Bronchial epithelial cell (primary cell): ENCODE measurements at regions not wholly inside any gene's neighbourhood (a gene's known extent, or its start where the extent isn't known, plus 50 kb on each side); places are given as distances from the start of the nearest gene placed in this dataset.

Experiments
- DNase-seq: peaks from one replicate; pipeline ENCODE4 v3.0.0-alpha.2; 2010; ENCODE audit warnings: low read depth
- FAIRE-seq: peaks from 2 replicates; lab custom pipeline; 2011; peaks lifted over from hg19 to GRCh38; lab: Jason Lieb, UNC
- H3K27me3 ChIP-seq: 2 replicates; pipeline ENCODE4 v1.5.1; 2011; ENCODE audit warnings: low read length; ENCODE audit not compliant: control insufficient read depth, insufficient read depth
- H3K36me3 ChIP-seq: 2 replicates; pipeline ENCODE4 v1.5.1; 2011; ENCODE audit warnings: low read length; ENCODE audit not compliant: control insufficient read depth, insufficient read depth
- H3K4me3 ChIP-seq: 2 replicates; pipeline ENCODE4 v1.5.1; 2011; ENCODE audit warnings: mild to moderate bottlenecking, low read depth, low read length, control low read depth
- CTCF ChIP-seq: IDR thresholded peaks from 2 replicates; pipeline ENCODE4 v1.5.1; 2011; ENCODE audit warnings: mild to moderate bottlenecking, moderate library complexity, low read length, control low read depth, inconsistent platforms; ENCODE audit not compliant: insufficient read depth, severe bottlenecking

DNA sequence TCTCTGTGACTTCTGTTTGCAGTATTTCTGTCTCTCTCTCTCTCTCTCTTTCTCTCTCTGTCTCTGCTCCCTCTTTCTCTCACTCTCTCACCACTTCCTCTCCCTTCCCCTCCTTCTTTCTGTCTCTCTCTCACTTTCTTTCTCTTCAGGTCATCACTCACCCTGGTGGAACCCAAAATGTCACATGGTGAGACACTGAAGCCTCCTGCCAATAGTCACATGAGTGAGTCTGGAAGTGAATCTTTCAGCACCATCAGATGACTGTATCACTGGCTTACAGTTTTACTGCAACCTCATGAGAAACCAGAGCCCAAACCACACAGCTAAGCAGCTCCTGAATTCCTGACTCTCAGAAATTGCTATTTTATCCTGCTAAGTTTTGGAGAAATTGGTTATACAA, 414.6 kb downstream of the CAAP1 start:
- FAIRE-seq (no peak), DNase-seq (no peak)
- Histone ChIP-seq H3K27me3 (no peaks in the 10 kb centered on the region), H3K4me3 (no peak overlapping the region), H3K36me3 (no peaks in the 10 kb centered on the region)
- TF ChIP-seq CTCF, result no peak

- no peak for TF ChIP-seq CTCF
- Histone ChIP-seq H3K4me3 (no peak overlapping the region), H3K36me3 (no peaks in the 10 kb centered on the region), H3K27me3 (no peaks in the 10 kb centered on the region)
- no peak for FAIRE-seq
- no peak for DNase-seq
These were observed 421.3 kb downstream of the CAAP1 start for GRCh38 chr9:26471261-26471660.

DNA sequence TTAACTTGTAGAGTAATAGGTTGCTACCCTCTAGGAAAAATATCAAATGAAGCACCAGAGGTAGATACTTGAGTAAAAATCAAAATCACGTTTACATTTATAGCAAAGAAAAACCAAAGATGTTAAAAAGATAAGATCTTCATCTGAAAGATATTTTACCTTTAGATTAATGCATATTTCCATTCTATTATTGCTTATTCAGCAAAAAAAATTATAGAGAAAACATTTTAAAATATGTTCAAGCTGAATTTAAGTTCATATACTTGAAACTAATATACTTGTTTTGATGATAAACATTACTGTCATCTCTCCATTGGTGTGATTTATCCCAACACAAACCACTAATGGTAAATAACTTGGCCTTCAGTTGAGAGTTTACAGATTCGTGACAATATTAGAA, 422.3 kb downstream of the CAAP1 start:
- H3K36me3 ChIP-seq, result no peaks in the 10 kb centered on the region
- no peak for FAIRE-seq
- H3K27me3 ChIP-seq, result no peaks in the 10 kb centered on the region
- H3K4me3 ChIP-seq, result no peak overlapping the region
- no peak for TF ChIP-seq CTCF
- DNase-seq, result no peak

- FAIRE-seq, result no peak
- Histone ChIP-seq H3K4me3 (no peak overlapping the region), H3K36me3 (no peaks in the 10 kb centered on the region), H3K27me3 (no peaks in the 10 kb centered on the region)
- no peak for TF ChIP-seq CTCF
- DNase-seq, result no peak
These were observed 428.8 kb downstream of the CAAP1 start for GRCh38 chr9:26463837-26464236.

DNA sequence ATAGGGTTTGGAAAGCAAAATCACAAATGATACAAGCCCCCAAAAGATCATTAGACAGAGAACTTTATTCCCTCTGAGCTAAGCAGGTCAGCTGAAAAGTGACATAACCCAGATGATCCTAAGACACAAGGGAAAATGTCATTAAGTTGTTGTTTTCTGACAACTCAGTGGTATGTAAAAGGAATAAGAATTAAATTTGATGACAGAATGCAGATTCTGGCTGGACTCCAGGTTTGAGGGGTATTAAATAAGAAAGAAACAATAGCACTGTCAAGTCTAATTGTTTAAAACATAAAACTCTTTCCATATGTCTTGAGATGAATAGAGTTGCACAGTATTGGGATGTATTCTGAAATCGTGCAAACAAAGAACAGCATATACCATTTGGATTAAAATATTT, 429.9 kb downstream of the CAAP1 start:
- no peaks in the 10 kb centered on the region for H3K36me3 ChIP-seq
- no peak for TF ChIP-seq CTCF
- DNase-seq, result no peak
- H3K4me3 ChIP-seq, result no peak overlapping the region
- no peaks in the 10 kb centered on the region for H3K27me3 ChIP-seq
- no peak for FAIRE-seq

- no peak overlapping the region for H3K4me3 ChIP-seq
- peak; percentile 1 for DNase-seq
- FAIRE-seq, result no peak
- no peaks in the 10 kb centered on the region for H3K36me3 ChIP-seq
- TF ChIP-seq CTCF, result no peak
- no peaks in the 10 kb centered on the region for H3K27me3 ChIP-seq
These were observed 430.4 kb downstream of the CAAP1 start for GRCh38 chr9:26462213-26462612.
